ENCODE measurements at regions not wholly inside any gene's neighbourhood (a gene's known extent, or its start where the extent isn't known, plus 50 kb on each side); places are given as distances from the start of the nearest gene placed in this dataset.
"Not testable (repeated sequence)": the region's sequence is repeated elsewhere in the genome, so short reads cannot be mapped to it uniquely, and the experiment has no call there.

DNA sequence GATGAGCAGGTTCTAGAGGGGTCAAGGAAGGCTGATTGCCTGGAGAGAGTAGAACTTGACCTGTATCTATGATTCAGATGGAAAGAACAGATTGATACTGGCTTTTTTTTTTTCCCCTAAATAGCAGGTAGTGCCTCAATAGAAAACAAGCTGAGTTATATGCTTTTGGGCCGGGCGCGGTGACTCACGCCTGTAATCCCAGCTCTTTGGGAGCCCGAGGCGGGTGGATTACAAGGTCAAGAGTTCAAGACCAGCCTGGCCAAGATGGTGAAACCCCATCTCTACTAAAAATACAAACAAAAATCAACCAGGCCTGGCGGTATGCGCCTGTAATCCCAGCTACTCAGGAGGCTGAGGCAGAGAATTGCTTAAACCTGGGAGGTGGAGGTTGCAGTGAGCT lies 186.1 kb downstream of the CEP135 start:
- H3K9me3 Mint-ChIP-seq; H3K27me3 ChIP-seq (ENCODE audit: control insufficient read depth, insufficient read depth, low read length); H3K36me3 ChIP-seq (ENCODE audit: control insufficient read depth, insufficient read depth, low read length); H3K27ac ChIP-seq (ENCODE audit: insufficient read depth, low read length, poor library complexity, severe bottlenecking); DNase-seq; H3K27me3 Mint-ChIP-seq; H3K4me3 Mint-ChIP-seq; H3K4me1 ChIP-seq (ENCODE audit: control insufficient read depth, insufficient read depth, low read length, poor library complexity, severe bottlenecking); H3K36me3 Mint-ChIP-seq; H3K4me3 ChIP-seq (ENCODE audit: low read depth, low read length); H3K9me3 ChIP-seq (ENCODE audit: control insufficient read depth in 2 of 2, low read length in 2 of 2); ATAC-seq (ENCODE audit: low read depth in 2 of 2); H3K4me1 Mint-ChIP-seq; H3K27ac Mint-ChIP-seq: not testable (repeated sequence)

DNA sequence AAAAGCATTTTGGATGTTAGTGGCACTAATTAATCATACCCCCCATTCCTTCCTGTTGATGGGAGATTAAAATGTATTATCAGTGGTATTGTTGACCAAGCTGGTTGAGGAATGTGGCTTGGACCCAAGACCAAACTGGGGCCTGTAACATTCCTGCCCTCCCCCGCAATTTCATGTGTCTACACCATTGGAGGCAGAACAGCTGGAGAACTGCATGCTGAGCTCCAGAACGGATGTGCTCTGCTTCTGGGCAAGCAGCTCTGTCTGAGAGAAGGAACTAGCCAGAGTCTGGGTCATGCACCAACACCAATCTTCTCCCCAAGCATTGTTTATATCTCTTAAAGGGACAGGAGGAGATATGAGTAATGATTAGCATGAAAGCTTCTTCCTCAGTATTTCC lies 185.5 kb downstream of the CEP135 start:
- Histone ChIP-seq H3K4me3 (ENCODE audit: low read depth, low read length) (no peak overlapping the region), H3K9me3 (ENCODE audit: control insufficient read depth in 2 of 2, low read length in 2 of 2) (no peaks in the 10 kb centered on the region), H3K27ac (ENCODE audit: insufficient read depth, low read length, poor library complexity, severe bottlenecking) (no peak overlapping the region), H3K27me3 (ENCODE audit: control insufficient read depth, insufficient read depth, low read length) (no peaks in the 10 kb centered on the region), H3K36me3 (ENCODE audit: control insufficient read depth, insufficient read depth, low read length) (no peaks in the 10 kb centered on the region), H3K4me1 (ENCODE audit: control insufficient read depth, insufficient read depth, low read length, poor library complexity, severe bottlenecking) (no peaks in the 10 kb centered on the region)
- peaks cover 4% of the 10 kb centered on the region for H3K27me3 Mint-ChIP-seq
- DNase-seq (no peak), ATAC-seq (ENCODE audit: low read depth in 2 of 2) (no peak)
- no peak overlapping the region for H3K27ac Mint-ChIP-seq
- H3K36me3 Mint-ChIP-seq = no peaks in the 10 kb centered on the region
- no peak overlapping the region for H3K4me3 Mint-ChIP-seq
- no peaks in the 10 kb centered on the region for H3K9me3 Mint-ChIP-seq
- H3K4me1 Mint-ChIP-seq = no peaks in the 10 kb centered on the region

DNA sequence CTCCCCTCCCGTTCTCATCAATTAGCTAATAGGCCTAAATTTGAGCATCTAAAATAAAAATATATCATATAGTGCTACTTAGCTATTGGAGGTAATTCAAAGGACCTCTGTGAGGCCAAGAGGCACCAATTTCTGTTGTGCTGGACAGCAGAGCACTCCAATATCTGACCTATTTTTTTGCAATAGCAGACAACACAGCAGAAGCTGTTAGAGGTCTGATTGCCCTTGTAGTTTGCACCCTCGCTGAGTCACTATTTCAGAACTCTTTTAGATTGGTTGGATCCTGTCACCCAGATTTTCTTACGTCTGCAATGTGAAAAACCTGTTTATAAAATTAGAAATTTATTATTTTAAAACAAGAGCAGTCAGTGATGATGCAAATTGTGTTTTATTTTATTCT lies 184.1 kb downstream of the CEP135 start:
- H3K4me3 ChIP-seq (ENCODE audit: low read depth, low read length) = no peak overlapping the region
- DNase-seq (no peak), ATAC-seq (ENCODE audit: low read depth in 2 of 2) (no peak)
- H3K36me3 ChIP-seq (ENCODE audit: control insufficient read depth, insufficient read depth, low read length) = no peaks in the 10 kb centered on the region
- H3K4me1 ChIP-seq (ENCODE audit: control insufficient read depth, insufficient read depth, low read length, poor library complexity, severe bottlenecking) = no peaks in the 10 kb centered on the region
- no peaks in the 10 kb centered on the region for H3K27me3 ChIP-seq (ENCODE audit: control insufficient read depth, insufficient read depth, low read length)
- H3K4me3 Mint-ChIP-seq = no peak overlapping the region
- no peaks in the 10 kb centered on the region for H3K9me3 Mint-ChIP-seq
- no peak overlapping the region for H3K27ac Mint-ChIP-seq
- no peaks in the 10 kb centered on the region for H3K36me3 Mint-ChIP-seq
- H3K27ac ChIP-seq (ENCODE audit: insufficient read depth, low read length, poor library complexity, severe bottlenecking) = no peak overlapping the region
- H3K4me1 Mint-ChIP-seq = no peaks in the 10 kb centered on the region
- H3K9me3 ChIP-seq (ENCODE audit: control insufficient read depth in 2 of 2, low read length in 2 of 2) = no peaks in the 10 kb centered on the region
- peaks cover 4% of the 10 kb centered on the region for H3K27me3 Mint-ChIP-seq

- DNase-seq; H3K9me3 ChIP-seq (ENCODE audit: control insufficient read depth in 2 of 2, low read length in 2 of 2); H3K9me3 Mint-ChIP-seq; H3K4me1 ChIP-seq (ENCODE audit: control insufficient read depth, insufficient read depth, low read length, poor library complexity, severe bottlenecking); H3K4me3 ChIP-seq (ENCODE audit: low read depth, low read length); H3K4me1 Mint-ChIP-seq; H3K36me3 Mint-ChIP-seq; H3K27me3 ChIP-seq (ENCODE audit: control insufficient read depth, insufficient read depth, low read length); H3K4me3 Mint-ChIP-seq; H3K27ac ChIP-seq (ENCODE audit: insufficient read depth, low read length, poor library complexity, severe bottlenecking); ATAC-seq (ENCODE audit: low read depth in 2 of 2); H3K27ac Mint-ChIP-seq; H3K36me3 ChIP-seq (ENCODE audit: control insufficient read depth, insufficient read depth, low read length); H3K27me3 Mint-ChIP-seq: not testable (repeated sequence)
These were observed 183.4 kb downstream of the CEP135 start for GRCh38 chr4:56132188-56132587.

DNA sequence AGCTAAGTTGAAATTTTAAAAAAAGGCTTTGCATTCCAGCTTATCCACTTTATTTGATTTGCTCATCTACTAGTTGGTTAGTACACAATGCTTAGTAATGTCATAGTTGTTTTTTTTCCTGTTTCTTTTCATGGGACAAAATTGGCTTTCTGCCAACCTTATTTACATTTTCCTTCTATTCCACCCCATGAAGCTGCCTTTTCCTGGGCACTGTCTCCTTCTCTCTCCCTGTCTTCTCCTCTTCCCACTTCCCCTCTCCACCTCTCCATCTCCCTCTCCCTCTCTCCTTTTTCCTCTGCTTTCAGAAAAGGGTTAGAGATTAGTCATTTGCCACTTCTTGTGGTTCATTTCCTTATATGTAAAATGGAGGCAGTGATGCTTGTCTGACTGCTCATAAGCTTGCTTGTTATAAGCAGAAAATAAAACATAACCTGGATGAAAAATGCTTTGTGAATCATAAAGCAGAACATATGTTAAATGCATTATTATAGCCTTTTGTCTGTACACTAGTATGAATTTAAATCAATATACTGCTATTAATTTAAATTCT lies 181.9 kb downstream of the CEP135 start:
- H3K27me3 ChIP-seq (ENCODE audit: control insufficient read depth, insufficient read depth, low read length) = peaks cover 3% of the 10 kb centered on the region
- H3K27ac ChIP-seq (ENCODE audit: insufficient read depth, low read length, poor library complexity, severe bottlenecking) = no peak overlapping the region
- Mint-ChIP-seq H3K9me3 (no peaks in the 10 kb centered on the region), H3K27ac (peak overlapping the region in 1 of 3 donors; percentile 5), H3K4me1 (no peaks in the 10 kb centered on the region), H3K36me3 (no peaks in the 10 kb centered on the region), H3K27me3 (peaks cover 9% of the 10 kb centered on the region), H3K4me3 (no peak overlapping the region)
- H3K4me1 ChIP-seq (ENCODE audit: control insufficient read depth, insufficient read depth, low read length, poor library complexity, severe bottlenecking) = no peaks in the 10 kb centered on the region
- H3K4me3 ChIP-seq (ENCODE audit: low read depth, low read length) = no peak overlapping the region
- no peaks in the 10 kb centered on the region for H3K36me3 ChIP-seq (ENCODE audit: control insufficient read depth, insufficient read depth, low read length)
- DNase-seq = no peak
- no peaks in the 10 kb centered on the region for H3K9me3 ChIP-seq (ENCODE audit: control insufficient read depth in 2 of 2, low read length in 2 of 2)
- no peak for ATAC-seq (ENCODE audit: low read depth in 2 of 2)

GRCh38 chr4:56129431-56129861 lies 180.7 kb downstream of the CEP135 start:
- ATAC-seq (ENCODE audit: low read depth in 2 of 2) (no peak), DNase-seq (peak in 1 of 3 donors; percentile 18)
- H3K9me3 ChIP-seq (ENCODE audit: control insufficient read depth in 2 of 2, low read length in 2 of 2) = no peaks in the 10 kb centered on the region
- no peak overlapping the region for H3K27ac ChIP-seq (ENCODE audit: insufficient read depth, low read length, poor library complexity, severe bottlenecking)
- Mint-ChIP-seq H3K9me3 (no peaks in the 10 kb centered on the region), H3K36me3 (no peaks in the 10 kb centered on the region), H3K4me1 (no peaks in the 10 kb centered on the region), H3K27ac (no peak overlapping the region), H3K4me3 (no peak overlapping the region), H3K27me3 (peaks cover 8% of the 10 kb centered on the region)
- peaks cover 4% of the 10 kb centered on the region for H3K27me3 ChIP-seq (ENCODE audit: control insufficient read depth, insufficient read depth, low read length)
- H3K4me3 ChIP-seq (ENCODE audit: low read depth, low read length) = no peak overlapping the region
- H3K36me3 ChIP-seq (ENCODE audit: control insufficient read depth, insufficient read depth, low read length) = no peaks in the 10 kb centered on the region
- no peaks in the 10 kb centered on the region for H3K4me1 ChIP-seq (ENCODE audit: control insufficient read depth, insufficient read depth, low read length, poor library complexity, severe bottlenecking)

- Mint-ChIP-seq H3K36me3 (no peaks in the 10 kb centered on the region), H3K4me3 (no peak overlapping the region), H3K27me3 (peaks cover 8% of the 10 kb centered on the region), H3K9me3 (no peaks in the 10 kb centered on the region), H3K4me1 (no peaks in the 10 kb centered on the region), H3K27ac (no peak overlapping the region)
- DNase-seq = no peak
- no peaks in the 10 kb centered on the region for H3K4me1 ChIP-seq (ENCODE audit: control insufficient read depth, insufficient read depth, low read length, poor library complexity, severe bottlenecking)
- no peak overlapping the region for H3K4me3 ChIP-seq (ENCODE audit: low read depth, low read length)
- H3K36me3 ChIP-seq (ENCODE audit: control insufficient read depth, insufficient read depth, low read length) = no peaks in the 10 kb centered on the region
- H3K27ac ChIP-seq (ENCODE audit: insufficient read depth, low read length, poor library complexity, severe bottlenecking) = no peak overlapping the region
- peaks cover 4% of the 10 kb centered on the region for H3K27me3 ChIP-seq (ENCODE audit: control insufficient read depth, insufficient read depth, low read length)
- H3K9me3 ChIP-seq (ENCODE audit: control insufficient read depth in 2 of 2, low read length in 2 of 2) = no peaks in the 10 kb centered on the region
- no peak for ATAC-seq (ENCODE audit: low read depth in 2 of 2)
These were observed 179.5 kb downstream of the CEP135 start for GRCh38 chr4:56128213-56128612.

- H3K4me1 ChIP-seq (ENCODE audit: control insufficient read depth, insufficient read depth, low read length, poor library complexity, severe bottlenecking) = no peaks in the 10 kb centered on the region
These were observed 179.0 kb downstream of the CEP135 start for GRCh38 chr4:56127716-56128115.

More at GRCh38 chr4:56127716-56128115, 179.0 kb downstream of the CEP135 start:
- no peak overlapping the region for H3K27ac Mint-ChIP-seq
- no peaks in the 10 kb centered on the region for H3K9me3 Mint-ChIP-seq
- Histone ChIP-seq H3K27ac (ENCODE audit: insufficient read depth, low read length, poor library complexity, severe bottlenecking) (no peak overlapping the region), H3K4me3 (ENCODE audit: low read depth, low read length) (no peak overlapping the region), H3K36me3 (ENCODE audit: control insufficient read depth, insufficient read depth, low read length) (no peaks in the 10 kb centered on the region), H3K9me3 (ENCODE audit: control insufficient read depth in 2 of 2, low read length in 2 of 2) (no peaks in the 10 kb centered on the region), H3K27me3 (ENCODE audit: control insufficient read depth, insufficient read depth, low read length) (peaks cover 4% of the 10 kb centered on the region)
- no peaks in the 10 kb centered on the region for H3K36me3 Mint-ChIP-seq
- no peak for DNase-seq
- no peak for ATAC-seq (ENCODE audit: low read depth in 2 of 2)
- no peak overlapping the region for H3K4me3 Mint-ChIP-seq
- no peaks in the 10 kb centered on the region for H3K4me1 Mint-ChIP-seq
- H3K27me3 Mint-ChIP-seq = peaks cover 8% of the 10 kb centered on the region

Measured in CD4-positive, CD25-positive, alpha-beta regulatory T cell (primary cell).